Stimulated activated naive CD8-positive, alpha-beta T cell treated with anti-CD3 and anti-CD28 coated beads, Interleukin-15, amount 100 ng/mL, for 72 hours (primary cell): ENCODE measurements at regions not wholly inside any gene's neighbourhood (a gene's known extent, or its start where the extent isn't known, plus 50 kb on each side); places are given as distances from the start of the nearest gene placed in this dataset.
"Not testable (repeated sequence)": the region's sequence is repeated elsewhere in the genome, so short reads cannot be mapped to it uniquely, and the experiment has no call there.

Experiments used
- ATAC-seq: fragments of 150-1000 bp; cut with Tn5 transposase; 2 replicates; pipeline ENCODE4 v1.10.0; 2021; ENCODE audit warnings: mild to moderate bottlenecking, moderate library complexity
- DNase-seq, 2 donors: peaks; one replicate each; pipeline ENCODE4 v3.0.0; 2021 to 2022
- H3K27ac Mint-ChIP-seq, 2 donors: one replicate each; pipeline ENCODE4 v1.8.0; 2022; ENCODE audit warnings: mild to moderate bottlenecking in 2 of 2, mixed read lengths in 2 of 2, moderate library complexity in 2 of 2
- H3K27me3 Mint-ChIP-seq: one replicate; pipeline ENCODE4 v1.8.0; 2022; ENCODE audit warnings: mixed read lengths
- H3K4me1 Mint-ChIP-seq: one replicate; pipeline ENCODE4 v1.8.0; 2022; ENCODE audit warnings: mild to moderate bottlenecking, mixed read lengths
- H3K4me3 Mint-ChIP-seq, 2 donors: one replicate each; pipeline ENCODE4 v1.8.0; 2022; ENCODE audit warnings: mild to moderate bottlenecking in 2 of 2, mixed read lengths in 2 of 2, moderate library complexity in 1 of 2
- H3K9me3 Mint-ChIP-seq, 2 donors: one replicate each; pipeline ENCODE4 v1.8.0; 2022; ENCODE audit warnings: mixed read lengths in 2 of 2

DNA sequence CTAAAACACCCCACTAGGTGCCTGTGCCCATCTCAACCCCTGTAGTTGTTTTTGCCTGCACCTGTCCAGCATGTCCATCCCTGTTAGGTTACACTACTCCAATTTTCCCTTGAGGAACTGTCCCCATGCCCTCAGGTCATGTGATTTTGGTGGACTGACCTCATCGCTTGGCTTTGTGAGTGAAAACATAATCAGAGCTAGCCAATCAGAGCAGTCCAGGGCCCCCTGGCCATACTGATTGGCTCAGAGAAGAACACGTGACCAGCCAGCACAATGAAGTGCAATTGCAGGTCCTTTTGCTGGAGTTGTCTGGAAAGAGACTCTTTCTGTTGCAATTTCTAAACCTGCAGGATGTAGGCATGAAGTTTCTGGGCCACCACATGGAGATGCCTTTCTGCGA is 303.3 kb upstream of the PROX1 start:
- peaks cover 0 to 4% of the 10 kb centered on the region in 2 donors for H3K9me3 Mint-ChIP-seq
- ATAC-seq (no peak), DNase-seq (no peak)
- H3K4me1 Mint-ChIP-seq: no peaks in the 10 kb centered on the region
- H3K4me3 Mint-ChIP-seq: no peak overlapping the region
- H3K27me3 Mint-ChIP-seq: no peaks in the 10 kb centered on the region
- no peak overlapping the region for H3K27ac Mint-ChIP-seq

DNA sequence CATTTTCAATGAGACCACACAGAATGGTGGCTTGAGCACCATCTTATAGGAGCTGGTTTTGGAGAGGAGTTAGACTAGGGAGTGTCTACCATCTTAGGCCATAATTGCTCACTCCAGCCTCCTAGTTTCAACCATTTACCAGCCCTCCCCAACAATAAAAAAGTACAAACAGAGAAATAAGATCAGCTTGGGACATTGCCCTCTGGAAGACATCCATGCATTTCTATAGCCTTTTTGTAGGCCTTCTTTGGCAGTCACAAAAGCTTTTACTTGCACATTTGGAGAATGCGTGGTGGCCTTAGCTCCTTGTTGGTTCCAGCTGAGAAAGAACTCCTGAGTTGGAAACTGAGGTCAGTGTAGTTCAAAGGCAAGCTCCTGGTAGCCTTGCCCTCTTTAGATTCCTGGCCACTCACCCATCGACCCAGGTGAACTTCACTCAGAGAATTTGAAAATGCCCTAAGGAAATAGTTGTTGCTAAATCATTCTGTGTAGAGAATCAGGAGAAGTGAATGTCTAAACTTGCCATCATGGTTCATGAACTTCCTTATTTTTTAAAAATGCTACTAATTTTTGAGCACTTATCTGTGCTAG is 301.7 kb upstream of the PROX1 start:
- Mint-ChIP-seq H3K27ac (no peak overlapping the region), H3K4me1 (no peaks in the 10 kb centered on the region), H3K27me3 (no peaks in the 10 kb centered on the region), H3K4me3 (no peak overlapping the region), H3K9me3 (peaks cover 2 to 4% of the 10 kb centered on the region in 2 donors)
- no peak for DNase-seq
- no peak for ATAC-seq

DNA sequence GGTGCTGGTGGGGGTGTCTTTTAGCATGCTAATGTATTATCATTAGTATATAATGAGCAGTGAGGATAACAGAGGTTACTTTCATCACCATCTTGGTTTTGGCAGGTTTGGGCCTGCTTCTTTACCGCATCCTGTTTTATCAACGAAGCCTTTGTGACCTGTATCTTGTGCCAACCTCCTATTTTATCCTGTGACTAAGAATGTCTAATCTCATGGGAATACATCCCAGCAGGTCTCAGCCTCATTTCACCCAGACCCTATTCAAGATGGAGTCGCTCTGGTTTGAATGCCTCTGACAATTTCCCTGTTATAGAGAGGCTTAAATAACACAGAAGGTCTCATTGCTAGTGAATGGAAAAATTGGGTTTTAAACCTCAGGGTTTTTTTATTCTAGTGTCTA is 300.8 kb upstream of the PROX1 start:
- H3K4me1 Mint-ChIP-seq: no peaks in the 10 kb centered on the region
- H3K4me3 Mint-ChIP-seq: no peak overlapping the region
- ATAC-seq (no peak), DNase-seq (no peak)
- no peaks in the 10 kb centered on the region for H3K27me3 Mint-ChIP-seq
- H3K9me3 Mint-ChIP-seq: peaks cover 4% of the 10 kb centered on the region in 2 donors
- no peak overlapping the region for H3K27ac Mint-ChIP-seq

DNA sequence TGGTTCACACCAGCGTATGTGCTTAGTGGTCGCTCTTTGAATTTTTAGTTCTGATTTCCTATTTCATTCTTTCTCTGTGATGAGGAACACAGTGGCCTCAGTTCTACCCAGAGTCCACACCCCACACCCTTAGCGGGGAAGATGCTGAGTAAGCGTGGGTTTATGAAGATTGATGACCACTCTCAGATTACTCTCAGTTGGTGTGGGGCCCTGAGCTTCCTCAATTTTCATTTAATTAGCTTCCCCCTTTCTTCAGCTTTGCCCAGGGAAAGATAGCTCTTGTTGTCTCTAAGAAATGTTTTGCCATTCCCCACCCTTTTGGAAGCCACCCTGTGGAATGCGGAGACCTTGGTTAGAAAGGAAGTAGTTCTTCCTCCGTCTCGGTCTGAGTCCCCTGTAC is 299.9 kb upstream of the PROX1 start:
- Mint-ChIP-seq H3K4me1 (no peaks in the 10 kb centered on the region), H3K27me3 (no peaks in the 10 kb centered on the region), H3K9me3 (peaks cover 4% of the 10 kb centered on the region in 2 donors), H3K27ac (peak overlapping the region in 1 of 2 donors; percentile 61), H3K4me3 (no peak overlapping the region)
- no peak for ATAC-seq
- DNase-seq: no peak

DNA sequence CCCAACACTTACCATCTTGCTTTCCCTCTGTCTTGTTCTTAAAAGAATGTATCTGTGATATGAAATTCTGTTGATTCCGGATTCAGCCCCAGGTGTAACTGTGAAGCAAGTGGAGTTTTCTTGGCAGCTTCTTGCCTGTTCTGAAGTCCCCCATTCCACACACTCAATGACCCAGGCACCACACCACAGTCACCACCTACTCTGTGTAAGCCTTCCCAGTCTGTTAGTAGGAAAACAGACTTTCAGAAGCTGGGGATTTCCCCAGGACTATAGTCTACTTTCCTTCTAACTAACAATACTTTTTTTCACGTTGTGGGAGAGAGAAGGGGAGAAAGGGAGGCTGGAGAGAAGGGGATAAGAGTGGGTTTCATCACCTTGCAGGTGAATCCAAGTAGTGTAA is 299.1 kb upstream of the PROX1 start:
- no peak overlapping the region for H3K27ac Mint-ChIP-seq
- no peak for ATAC-seq

DNA sequence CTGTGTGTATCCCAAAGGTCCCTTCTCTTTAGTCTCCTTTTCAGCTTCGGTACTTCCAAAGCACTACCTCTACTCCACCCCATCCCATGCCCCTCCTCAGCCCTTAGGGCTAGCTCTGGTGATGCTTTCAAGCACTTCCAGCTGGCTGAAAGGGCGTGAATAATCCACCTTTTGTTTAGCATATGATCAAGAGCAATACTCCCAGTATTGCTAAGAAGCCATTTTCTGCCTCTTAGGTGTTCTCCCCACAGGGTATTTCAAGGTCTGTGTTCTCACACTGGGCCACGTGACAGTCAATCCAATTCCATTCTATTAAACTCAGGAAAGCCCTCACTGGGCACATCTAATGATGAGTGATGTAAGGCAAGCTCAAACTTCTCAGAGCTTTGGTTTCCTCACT is 298.5 kb upstream of the PROX1 start:
- no peak overlapping the region for H3K4me3 Mint-ChIP-seq
- DNase-seq (no peak), ATAC-seq (peak; percentile 20)
- no peaks in the 10 kb centered on the region for H3K27me3 Mint-ChIP-seq
- no peaks in the 10 kb centered on the region for H3K4me1 Mint-ChIP-seq
- H3K27ac Mint-ChIP-seq: no peak overlapping the region
- peaks cover 4% of the 10 kb centered on the region in 2 donors for H3K9me3 Mint-ChIP-seq

More for the DNA sequence above, 299.1 kb upstream of the PROX1 start:
- DNase-seq: no peak
- H3K27me3 Mint-ChIP-seq: no peaks in the 10 kb centered on the region
- no peaks in the 10 kb centered on the region for H3K4me1 Mint-ChIP-seq
- no peak overlapping the region for H3K4me3 Mint-ChIP-seq
- H3K9me3 Mint-ChIP-seq: peaks cover 4% of the 10 kb centered on the region in 2 donors

DNA sequence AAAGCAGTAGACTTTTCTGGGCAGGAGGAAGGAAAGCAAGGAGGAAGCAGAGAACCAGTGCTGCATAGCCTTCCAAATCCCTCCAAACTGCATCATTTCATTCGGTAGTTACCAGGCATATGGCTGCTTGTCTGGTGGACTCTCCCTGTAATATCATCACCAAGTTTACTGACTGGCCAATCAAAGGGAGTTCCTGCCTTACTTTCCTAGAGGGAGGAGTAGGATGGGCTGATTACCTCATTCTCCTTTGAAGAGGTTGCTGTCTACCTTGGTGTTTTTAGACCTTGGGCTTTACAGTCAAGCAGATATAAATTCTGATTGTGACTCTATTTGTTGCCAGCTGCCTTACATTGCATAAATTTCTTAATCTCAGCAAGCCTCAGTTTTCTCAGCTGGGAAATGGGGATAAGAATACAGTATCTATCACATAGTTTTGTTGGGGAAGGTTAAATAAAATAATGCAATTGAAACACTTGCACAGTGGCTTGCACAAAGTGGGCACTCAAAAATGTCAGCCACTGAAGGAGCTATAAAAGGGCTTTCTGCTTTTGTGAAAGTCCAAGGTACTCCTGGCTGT is 297.3 kb upstream of the PROX1 start:
- H3K27ac Mint-ChIP-seq: no peak overlapping the region

DNA sequence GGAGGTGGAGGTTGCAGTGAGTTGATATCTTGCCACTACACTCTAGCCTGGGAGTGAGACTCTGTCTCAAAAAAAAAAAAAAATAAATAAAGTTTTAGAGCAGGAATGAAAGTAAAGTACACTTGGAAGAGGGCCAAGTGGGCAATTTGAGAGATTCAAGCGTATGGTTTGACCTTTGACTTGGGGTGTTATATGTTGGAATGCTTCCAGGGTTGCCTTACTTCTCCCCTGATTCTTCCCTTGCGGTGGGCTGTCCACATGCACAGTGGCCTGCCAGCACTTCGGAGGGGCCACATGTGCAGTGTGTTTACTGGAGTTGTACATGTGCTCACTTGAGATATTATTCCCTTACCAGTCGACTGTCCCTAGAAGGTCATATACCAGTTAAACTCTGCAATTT is 295.5 kb upstream of the PROX1 start:
- Mint-ChIP-seq H3K4me3 (no peak overlapping the region), H3K27me3 (no peaks in the 10 kb centered on the region), H3K4me1 (no peaks in the 10 kb centered on the region)

More for the DNA sequence above, 297.3 kb upstream of the PROX1 start:
- ATAC-seq (no peak), DNase-seq (no peak)
- Mint-ChIP-seq H3K27me3 (no peaks in the 10 kb centered on the region), H3K9me3 (peaks cover 4 to 12% of the 10 kb centered on the region in 2 donors), H3K4me1 (no peaks in the 10 kb centered on the region), H3K4me3 (no peak overlapping the region)

DNA sequence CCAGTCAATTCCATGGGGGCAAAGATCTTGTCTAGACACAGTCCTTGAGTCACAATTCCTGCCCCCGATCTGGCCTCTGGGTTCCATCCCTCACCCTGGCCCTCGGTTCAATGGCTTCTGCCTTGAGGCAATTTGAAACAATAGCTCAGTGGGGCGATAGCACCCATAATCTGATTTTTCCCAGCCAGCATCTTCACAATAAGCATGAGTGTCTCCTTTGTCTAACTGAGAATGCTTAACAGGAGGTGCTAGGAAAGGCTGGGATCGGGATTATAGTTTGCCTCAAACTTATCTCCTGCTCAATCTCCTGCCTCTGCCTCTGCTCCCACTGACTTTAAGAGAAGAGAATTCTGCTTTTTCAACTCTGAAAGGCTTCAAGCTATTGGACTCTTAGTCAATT is 293.9 kb upstream of the PROX1 start:
- Mint-ChIP-seq H3K27ac (no peak overlapping the region), H3K4me1 (no peaks in the 10 kb centered on the region), H3K4me3 (no peak overlapping the region), H3K9me3 (peaks cover 0 to 12% of the 10 kb centered on the region in 2 donors), H3K27me3 (no peaks in the 10 kb centered on the region)
- DNase-seq (no peak), ATAC-seq (no peak)

More for the DNA sequence above, 295.5 kb upstream of the PROX1 start:
- DNase-seq (no peak), ATAC-seq (no peak)
- H3K27ac Mint-ChIP-seq: no peak overlapping the region
- H3K9me3 Mint-ChIP-seq: peaks cover 4 to 12% of the 10 kb centered on the region in 2 donors

DNA sequence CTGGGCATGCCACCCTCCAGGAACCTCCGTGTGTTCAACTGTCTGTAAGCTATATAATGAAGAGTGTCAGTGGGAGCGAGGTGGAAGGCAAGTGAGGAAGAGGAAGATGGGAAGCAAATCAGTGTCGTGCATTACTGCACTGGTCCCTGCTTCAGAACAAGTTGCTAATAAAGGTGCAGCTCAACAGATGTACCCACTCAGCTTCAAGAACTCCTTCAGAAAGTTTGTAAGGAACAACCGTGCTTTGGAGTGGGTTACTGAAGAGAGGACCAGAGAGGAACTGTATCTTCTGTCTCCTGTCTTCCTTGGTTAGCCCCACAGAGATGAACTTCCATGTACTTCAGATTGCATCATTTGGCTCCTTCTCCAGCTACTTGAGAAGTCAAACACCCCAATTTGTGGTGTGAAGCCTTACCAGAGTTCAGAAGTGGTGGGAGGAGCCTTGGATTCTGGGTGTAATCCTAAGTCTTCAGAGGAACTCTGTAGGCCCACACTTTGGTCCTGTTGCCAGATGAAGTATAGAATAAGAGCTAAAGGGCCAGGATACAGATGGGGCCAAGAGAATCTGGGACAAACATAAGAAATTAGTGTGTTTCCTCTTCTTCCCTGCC is 290.5 kb upstream of the PROX1 start:
- no peak overlapping the region for H3K4me3 Mint-ChIP-seq
- no peaks in the 10 kb centered on the region for H3K4me1 Mint-ChIP-seq
- no peak for DNase-seq
- no peaks in the 10 kb centered on the region for H3K27me3 Mint-ChIP-seq
- no peak overlapping the region for H3K27ac Mint-ChIP-seq
- no peak for ATAC-seq
- H3K9me3 Mint-ChIP-seq: peaks cover 0 to 7% of the 10 kb centered on the region in 2 donors

DNA sequence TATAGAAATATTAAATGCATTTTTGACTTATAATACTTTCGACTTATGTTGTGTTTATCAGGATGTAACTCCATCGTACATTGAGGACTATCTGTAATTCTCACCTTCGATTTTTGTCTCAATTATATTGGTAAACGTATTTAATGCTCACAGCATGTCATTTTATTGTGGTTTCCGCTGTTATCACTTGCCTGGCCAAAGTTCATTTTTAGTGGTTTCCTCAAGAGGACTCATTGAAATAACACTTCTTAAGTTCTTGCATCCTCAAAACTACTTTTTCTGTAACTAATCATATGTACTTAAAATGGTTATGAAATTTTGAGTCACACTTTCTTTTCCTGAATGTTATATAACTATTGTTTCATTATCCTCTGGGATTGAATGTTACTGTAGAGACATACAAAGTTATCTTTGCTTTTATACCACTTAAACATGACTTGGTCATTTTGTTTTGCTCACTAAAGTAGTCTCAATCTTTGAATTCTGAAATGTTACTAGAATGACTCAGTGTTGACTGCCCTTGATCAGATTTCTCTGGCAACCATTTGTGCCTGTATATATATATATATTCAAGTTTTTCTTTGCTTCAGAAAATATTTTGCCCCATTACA is 289.6 kb upstream of the PROX1 start:
- Mint-ChIP-seq H3K27me3 (no peaks in the 10 kb centered on the region), H3K4me3 (no peak overlapping the region), H3K4me1 (no peaks in the 10 kb centered on the region), H3K9me3 (peaks cover 7 to 14% of the 10 kb centered on the region in 2 donors), H3K27ac (no peak overlapping the region)
- no peak for DNase-seq
- no peak for ATAC-seq

DNA sequence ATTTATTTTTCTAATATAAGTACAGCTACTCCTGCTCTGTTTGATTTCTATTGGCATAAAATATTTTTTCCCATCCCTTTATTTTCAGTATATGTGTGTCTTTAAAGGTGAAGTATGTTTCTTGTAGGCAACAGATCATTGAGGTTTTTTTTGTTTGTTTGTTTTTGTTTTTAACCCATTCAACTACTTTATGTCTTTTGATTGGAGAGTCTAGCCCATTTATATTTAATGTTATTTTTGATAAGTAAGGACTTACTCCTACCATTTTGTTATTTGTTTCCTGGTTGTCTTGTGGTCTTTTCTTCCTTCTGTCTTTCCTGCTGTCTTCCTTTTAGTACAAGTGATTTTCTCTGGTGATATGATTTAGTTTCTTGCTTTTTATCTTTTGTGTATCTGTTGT is 285.1 kb upstream of the PROX1 start:
- Mint-ChIP-seq H3K27ac (no peak overlapping the region), H3K9me3 (peaks cover 7 to 21% of the 10 kb centered on the region in 2 donors), H3K27me3 (no peaks in the 10 kb centered on the region), H3K4me3 (no peak overlapping the region), H3K4me1 (no peaks in the 10 kb centered on the region)
- DNase-seq: no peak
- ATAC-seq: no peak

DNA sequence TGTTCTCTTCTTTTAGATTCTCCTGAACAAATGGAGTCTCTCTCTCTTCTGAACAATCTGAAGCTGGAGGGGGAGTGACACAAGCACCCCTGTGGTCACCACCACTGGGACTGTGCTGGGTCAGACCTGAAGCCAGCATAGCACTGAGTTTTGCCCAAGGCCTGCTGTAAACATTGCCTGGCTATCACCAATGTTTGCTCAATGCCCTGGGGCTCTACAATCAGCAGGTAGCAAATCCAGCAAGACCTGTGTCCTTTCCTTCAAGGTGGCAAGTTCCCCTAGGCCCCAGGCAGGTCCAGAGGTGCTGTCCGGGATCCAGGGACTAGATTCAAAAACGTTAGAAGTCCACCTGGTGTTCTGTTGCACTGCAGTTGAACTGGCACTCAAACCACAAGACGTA is 282.8 kb upstream of the PROX1 start:
- peaks cover 17 to 34% of the 10 kb centered on the region in 2 donors for H3K9me3 Mint-ChIP-seq
- no peak overlapping the region for H3K27ac Mint-ChIP-seq
- no peaks in the 10 kb centered on the region for H3K4me1 Mint-ChIP-seq
- ATAC-seq (no peak), DNase-seq (no peak)
- no peaks in the 10 kb centered on the region for H3K27me3 Mint-ChIP-seq
- H3K4me3 Mint-ChIP-seq: no peak overlapping the region

DNA sequence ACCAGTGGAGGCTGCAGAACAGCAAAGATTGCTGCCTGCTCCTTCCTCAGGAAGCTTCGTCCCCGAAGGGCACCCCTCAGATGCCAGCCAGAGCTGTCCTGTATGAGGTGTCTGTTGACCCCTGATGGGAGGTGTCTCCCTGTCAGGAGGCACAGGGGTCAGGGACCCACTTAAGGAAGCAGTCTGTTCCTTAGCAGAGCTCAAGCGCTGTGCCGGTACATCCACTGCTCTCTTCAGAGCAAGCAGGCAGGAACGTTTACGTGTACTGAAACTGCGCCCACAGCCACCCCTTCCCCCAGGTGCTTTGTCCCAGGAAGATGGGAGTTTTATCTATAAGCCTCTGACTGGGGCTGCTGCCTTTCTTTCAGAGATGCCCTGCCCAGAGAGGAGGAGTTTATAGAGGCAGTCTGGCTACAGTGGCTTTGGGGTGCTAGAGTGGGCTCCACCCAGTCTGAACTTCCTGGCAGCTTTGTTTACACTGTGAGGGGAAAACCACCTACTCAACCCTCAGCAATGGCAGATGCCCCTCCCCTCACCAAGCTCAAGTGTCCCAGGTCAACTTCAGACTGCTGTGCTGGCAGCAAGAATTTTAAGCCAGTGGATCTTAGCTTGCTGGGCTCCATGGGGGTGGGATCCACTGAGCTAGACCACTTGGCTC is 275.8 kb upstream of the PROX1 start:
- not testable (repeated sequence) for H3K27me3 Mint-ChIP-seq, H3K27ac Mint-ChIP-seq, H3K4me3 Mint-ChIP-seq, ATAC-seq, H3K4me1 Mint-ChIP-seq, DNase-seq
- H3K9me3 Mint-ChIP-seq: peaks cover 17 to 30% of the 10 kb centered on the region in 2 donors

DNA sequence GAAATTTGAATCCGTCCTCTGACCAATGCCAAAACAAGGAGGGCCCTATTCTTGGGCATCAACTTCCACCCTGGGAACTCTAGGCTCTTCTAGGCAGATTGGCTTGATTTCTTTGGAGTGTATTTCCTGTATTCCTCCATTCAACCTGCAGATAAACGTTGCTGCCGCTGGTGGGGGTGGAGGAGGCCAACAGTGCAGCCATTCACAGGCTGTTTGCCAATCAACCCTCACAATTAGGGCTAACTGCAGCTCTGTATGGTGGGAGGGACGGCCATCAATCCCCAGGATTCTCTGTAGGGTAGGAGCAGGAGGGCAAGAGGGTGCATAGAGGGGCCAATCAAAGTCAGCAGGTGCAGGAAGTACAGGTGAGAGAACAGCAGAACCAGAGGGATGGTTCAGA is 273.1 kb upstream of the PROX1 start:
- no peak overlapping the region for H3K4me3 Mint-ChIP-seq
- DNase-seq (no peak), ATAC-seq (no peak)
- peaks cover 8 to 25% of the 10 kb centered on the region in 2 donors for H3K9me3 Mint-ChIP-seq
- H3K27me3 Mint-ChIP-seq: no peaks in the 10 kb centered on the region
- H3K4me1 Mint-ChIP-seq: no peaks in the 10 kb centered on the region
- H3K27ac Mint-ChIP-seq: no peak overlapping the region

DNA sequence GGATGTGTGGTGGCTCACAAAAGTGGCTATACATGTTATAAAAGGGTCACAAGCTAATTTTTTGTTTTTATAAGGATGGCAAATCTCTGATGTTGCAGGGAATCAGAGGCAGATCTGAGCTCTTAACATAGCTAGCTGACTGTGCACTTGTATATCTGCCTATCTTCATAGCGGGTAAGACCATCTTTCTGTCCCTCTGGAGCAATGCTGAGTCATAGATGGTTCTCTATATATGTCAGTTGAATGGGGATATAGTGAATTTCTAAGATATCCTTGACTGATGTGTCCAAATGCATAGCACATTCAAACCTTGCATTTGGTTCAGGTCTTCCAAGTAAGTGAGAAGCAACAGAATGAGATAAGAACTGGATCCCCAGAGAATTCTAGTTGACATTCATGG is 272.6 kb upstream of the PROX1 start:
- Mint-ChIP-seq H3K27me3 (no peaks in the 10 kb centered on the region), H3K9me3 (peaks cover 7 to 24% of the 10 kb centered on the region in 2 donors), H3K27ac (no peak overlapping the region), H3K4me3 (no peak overlapping the region), H3K4me1 (no peaks in the 10 kb centered on the region)
- ATAC-seq (no peak), DNase-seq (no peak)
